ENCODE measurements at regions not wholly inside any gene's neighbourhood (a gene's known extent, or its start where the extent isn't known, plus 50 kb on each side); places are given as distances from the start of the nearest gene placed in this dataset.

DNA sequence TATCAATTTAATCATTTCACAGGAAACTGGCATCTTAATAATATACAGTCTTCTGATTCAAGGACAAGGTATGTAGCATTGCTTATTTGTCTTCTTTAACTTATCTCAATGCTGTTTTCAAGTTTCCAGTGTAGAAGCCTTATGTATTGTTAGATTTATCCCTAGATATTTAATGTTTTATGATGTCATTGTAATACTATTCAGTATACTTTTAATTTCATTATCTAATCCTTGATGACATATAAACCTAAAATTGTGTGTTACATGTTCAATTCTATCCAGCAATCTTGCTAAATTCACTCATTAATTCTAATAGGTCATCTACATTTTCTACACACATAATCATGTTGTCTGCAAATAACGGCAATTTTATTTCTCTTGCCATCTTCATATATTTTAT is 126.3 kb upstream of the SEC61G start:
- TF ChIP-seq, protein P1, sequence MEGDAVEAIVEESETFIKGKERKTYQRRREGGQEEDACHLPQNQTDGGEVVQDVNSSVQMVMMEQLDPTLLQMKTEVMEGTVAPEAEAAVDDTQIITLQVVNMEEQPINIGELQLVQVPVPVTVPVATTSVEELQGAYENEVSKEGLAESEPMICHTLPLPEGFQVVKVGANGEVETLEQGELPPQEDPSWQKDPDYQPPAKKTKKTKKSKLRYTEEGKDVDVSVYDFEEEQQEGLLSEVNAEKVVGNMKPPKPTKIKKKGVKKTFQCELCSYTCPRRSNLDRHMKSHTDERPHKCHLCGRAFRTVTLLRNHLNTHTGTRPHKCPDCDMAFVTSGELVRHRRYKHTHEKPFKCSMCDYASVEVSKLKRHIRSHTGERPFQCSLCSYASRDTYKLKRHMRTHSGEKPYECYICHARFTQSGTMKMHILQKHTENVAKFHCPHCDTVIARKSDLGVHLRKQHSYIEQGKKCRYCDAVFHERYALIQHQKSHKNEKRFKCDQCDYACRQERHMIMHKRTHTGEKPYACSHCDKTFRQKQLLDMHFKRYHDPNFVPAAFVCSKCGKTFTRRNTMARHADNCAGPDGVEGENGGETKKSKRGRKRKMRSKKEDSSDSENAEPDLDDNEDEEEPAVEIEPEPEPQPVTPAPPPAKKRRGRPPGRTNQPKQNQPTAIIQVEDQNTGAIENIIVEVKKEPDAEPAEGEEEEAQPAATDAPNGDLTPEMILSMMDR (IDR thresholded peaks at IDR 0.05): no peak
- TF ChIP-seq POLR2AphosphoS5 (IDR thresholded peaks at IDR 0.05; ENCODE audit: low read depth, low read length) (no peak), SIN3A (IDR thresholded peaks at IDR 0.05; ENCODE audit: borderline replicate concordance, insufficient read depth, low read depth, low read length) (no peak)

All from Panc1 (cell line).